Hepatocyte (in vitro differentiated cells): ENCODE measurements at regions not wholly inside any gene's neighbourhood (a gene's known extent, or its start where the extent isn't known, plus 50 kb on each side); places are given as distances from the start of the nearest gene placed in this dataset.

Experiments
- EZH2 ChIP-seq: fragments of 200-600 bp; sonication (generic); IDR thresholded peaks from 2 replicates; pipeline ENCODE4 v1.6.1; 2016; ENCODE audit warnings: antibody characterized with exemption, mild to moderate bottlenecking, borderline replicate concordance
- EZH2phosphoT487 ChIP-seq: fragments of 200-600 bp; sonication (generic); IDR thresholded peaks from one replicate; pipeline ENCODE4 v1.6.1; 2018; ENCODE audit warnings: antibody characterized with exemption, mild to moderate bottlenecking, low read depth, moderate library complexity; ENCODE audit not compliant: unreplicated experiment, severe bottlenecking
- TF ChIP-seq, protein P1 (sequence below): fragments of 200-600 bp; sonication (generic); IDR thresholded peaks from 2 replicates; pipeline ENCODE4 v1.5.1; 2016; ENCODE audit warnings: antibody characterized with exemption, mild to moderate bottlenecking; ENCODE audit not compliant: poor library complexity

DNA sequence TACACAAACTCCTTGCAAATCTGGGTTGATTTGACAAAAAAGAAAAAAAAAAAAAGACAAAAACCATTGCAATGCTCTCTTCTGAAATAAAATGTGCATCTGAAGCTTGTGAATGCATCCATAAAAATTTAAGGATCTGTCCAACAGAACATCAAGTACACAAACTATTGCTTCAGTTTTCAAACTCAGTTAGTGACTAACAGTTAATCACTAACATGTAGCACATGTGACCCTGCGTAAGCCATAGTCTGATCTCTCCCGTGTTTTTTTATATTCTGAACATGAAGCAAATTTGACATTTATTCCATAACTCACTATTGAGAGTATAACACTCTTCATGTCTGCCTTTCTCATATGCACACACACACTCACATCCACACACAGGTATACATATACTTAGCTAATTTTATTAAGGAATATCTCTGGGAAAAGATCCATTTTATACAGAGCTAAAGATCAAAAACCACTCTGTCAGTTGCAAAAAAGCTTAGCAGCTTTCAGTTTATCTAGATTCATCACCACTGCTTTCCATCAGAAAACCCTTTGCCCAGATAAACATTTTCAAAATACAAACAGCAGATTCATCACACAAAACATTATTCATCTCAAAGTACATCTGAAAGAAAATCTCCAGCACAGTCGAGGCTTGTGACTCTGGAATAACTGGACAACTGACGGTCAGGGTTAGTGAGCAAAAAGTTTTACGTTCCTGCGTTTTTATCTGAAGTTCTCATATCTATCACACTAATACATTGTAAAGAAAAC, 1000.4 kb upstream of the ACVR2A start:
- TF ChIP-seq EZH2: no peak
- TF ChIP-seq EZH2phosphoT487: no peak
- TF ChIP-seq, protein P1, sequence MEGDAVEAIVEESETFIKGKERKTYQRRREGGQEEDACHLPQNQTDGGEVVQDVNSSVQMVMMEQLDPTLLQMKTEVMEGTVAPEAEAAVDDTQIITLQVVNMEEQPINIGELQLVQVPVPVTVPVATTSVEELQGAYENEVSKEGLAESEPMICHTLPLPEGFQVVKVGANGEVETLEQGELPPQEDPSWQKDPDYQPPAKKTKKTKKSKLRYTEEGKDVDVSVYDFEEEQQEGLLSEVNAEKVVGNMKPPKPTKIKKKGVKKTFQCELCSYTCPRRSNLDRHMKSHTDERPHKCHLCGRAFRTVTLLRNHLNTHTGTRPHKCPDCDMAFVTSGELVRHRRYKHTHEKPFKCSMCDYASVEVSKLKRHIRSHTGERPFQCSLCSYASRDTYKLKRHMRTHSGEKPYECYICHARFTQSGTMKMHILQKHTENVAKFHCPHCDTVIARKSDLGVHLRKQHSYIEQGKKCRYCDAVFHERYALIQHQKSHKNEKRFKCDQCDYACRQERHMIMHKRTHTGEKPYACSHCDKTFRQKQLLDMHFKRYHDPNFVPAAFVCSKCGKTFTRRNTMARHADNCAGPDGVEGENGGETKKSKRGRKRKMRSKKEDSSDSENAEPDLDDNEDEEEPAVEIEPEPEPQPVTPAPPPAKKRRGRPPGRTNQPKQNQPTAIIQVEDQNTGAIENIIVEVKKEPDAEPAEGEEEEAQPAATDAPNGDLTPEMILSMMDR: no peak
